ENCODE measurements at regions not wholly inside any gene's neighbourhood (a gene's known extent, or its start where the extent isn't known, plus 50 kb on each side); places are given as distances from the start of the nearest gene placed in this dataset.

GRCh38 chr15:85967553-85967952 lies 112.1 kb upstream of the AGBL1 start:
- TF ChIP-seq GATA1 (IDR thresholded peaks at IDR 0.05; ENCODE audit: low read depth, low read length) (no peak), POLR2A (IDR thresholded peaks at IDR 0.05; ENCODE audit: low read length) (no peak)

GRCh38 chr15:85972805-85973540 lies 106.7 kb upstream of the AGBL1 start:
- no peak for DNase-seq

More at GRCh38 chr15:85967553-85967952, 112.1 kb upstream of the AGBL1 start:
- DNase-seq, result no peak

GRCh38 chr15:85973584-85974347 lies 105.9 kb upstream of the AGBL1 start:
- DNase-seq, result no peak
- TF ChIP-seq GATA1 (IDR thresholded peaks at IDR 0.05; ENCODE audit: low read depth, low read length) (no peak), POLR2A (IDR thresholded peaks at IDR 0.05; ENCODE audit: low read length) (no peak)

More at GRCh38 chr15:85972805-85973540, 106.7 kb upstream of the AGBL1 start:
- no peak for TF ChIP-seq POLR2A (IDR thresholded peaks at IDR 0.05; ENCODE audit: low read length)
- no peak for TF ChIP-seq GATA1 (IDR thresholded peaks at IDR 0.05; ENCODE audit: low read depth, low read length)

GRCh38 chr15:85974348-85974705 lies 105.3 kb upstream of the AGBL1 start:
- TF ChIP-seq GATA1 (IDR thresholded peaks at IDR 0.05; ENCODE audit: low read depth, low read length) (no peak), POLR2A (IDR thresholded peaks at IDR 0.05; ENCODE audit: low read length) (no peak)

GRCh38 chr15:85974742-85975141 lies 104.9 kb upstream of the AGBL1 start:
- TF ChIP-seq POLR2A (IDR thresholded peaks at IDR 0.05; ENCODE audit: low read length), result no peak
- no peak for TF ChIP-seq GATA1 (IDR thresholded peaks at IDR 0.05; ENCODE audit: low read depth, low read length)
- DNase-seq, result no peak

More at GRCh38 chr15:85974348-85974705, 105.3 kb upstream of the AGBL1 start:
- no peak for DNase-seq

- TF ChIP-seq GATA1 (IDR thresholded peaks at IDR 0.05; ENCODE audit: low read depth, low read length), result no peak
- no peak for TF ChIP-seq POLR2A (IDR thresholded peaks at IDR 0.05; ENCODE audit: low read length)
- DNase-seq, result no peak
Measured at GRCh38 chr15:85976102-85976501, 103.6 kb upstream of the AGBL1 start.

- TF ChIP-seq POLR2A (IDR thresholded peaks at IDR 0.05; ENCODE audit: low read length) (no peak), GATA1 (IDR thresholded peaks at IDR 0.05; ENCODE audit: low read depth, low read length) (no peak)
- no peak for DNase-seq
Measured at GRCh38 chr15:85976986-85977385, 102.7 kb upstream of the AGBL1 start.

- no peak for TF ChIP-seq GATA1 (IDR thresholded peaks at IDR 0.05; ENCODE audit: low read depth, low read length)
- no peak for DNase-seq
Measured at GRCh38 chr15:85977586-85977985, 102.1 kb upstream of the AGBL1 start.

- no peak for DNase-seq
- TF ChIP-seq GATA1 (IDR thresholded peaks at IDR 0.05; ENCODE audit: low read depth, low read length) (no peak), POLR2A (IDR thresholded peaks at IDR 0.05; ENCODE audit: low read length) (no peak)
Measured at GRCh38 chr15:85979929-85980328, 99.7 kb upstream of the AGBL1 start.

GRCh38 chr15:85980946-85981345 lies 98.7 kb upstream of the AGBL1 start:
- TF ChIP-seq GATA1 (IDR thresholded peaks at IDR 0.05; ENCODE audit: low read depth, low read length) (no peak), POLR2A (IDR thresholded peaks at IDR 0.05; ENCODE audit: low read length) (no peak)
- DNase-seq, result no peak

- TF ChIP-seq GATA1 (IDR thresholded peaks at IDR 0.05; ENCODE audit: low read depth, low read length) (no peak), POLR2A (IDR thresholded peaks at IDR 0.05; ENCODE audit: low read length) (no peak)
- no peak for DNase-seq
Measured at GRCh38 chr15:85984241-85984640, 95.4 kb upstream of the AGBL1 start.

GRCh38 chr15:85986116-85986515 lies 93.6 kb upstream of the AGBL1 start:
- TF ChIP-seq GATA1 (IDR thresholded peaks at IDR 0.05; ENCODE audit: low read depth, low read length), result no peak
- no peak for TF ChIP-seq POLR2A (IDR thresholded peaks at IDR 0.05; ENCODE audit: low read length)
- DNase-seq, result no peak

- TF ChIP-seq POLR2A (IDR thresholded peaks at IDR 0.05; ENCODE audit: low read length), result no peak
- no peak for TF ChIP-seq GATA1 (IDR thresholded peaks at IDR 0.05; ENCODE audit: low read depth, low read length)
- DNase-seq, result no peak
Measured at GRCh38 chr15:85986741-85987140, 92.9 kb upstream of the AGBL1 start.

- DNase-seq, result no peak
- TF ChIP-seq POLR2A (IDR thresholded peaks at IDR 0.05; ENCODE audit: low read length), result no peak
- TF ChIP-seq GATA1 (IDR thresholded peaks at IDR 0.05; ENCODE audit: low read depth, low read length), result no peak
Measured at GRCh38 chr15:85988741-85989140, 90.9 kb upstream of the AGBL1 start.

GRCh38 chr15:85992224-85992623 lies 87.4 kb upstream of the AGBL1 start:
- TF ChIP-seq GATA1 (IDR thresholded peaks at IDR 0.05; ENCODE audit: low read depth, low read length), result no peak
- no peak for TF ChIP-seq POLR2A (IDR thresholded peaks at IDR 0.05; ENCODE audit: low read length)
- DNase-seq, result no peak

Measured in erythroblast (primary cell).